NCI-H774 (cell line): ENCODE measurements at regions not wholly inside any gene's neighbourhood (a gene's known extent, or its start where the extent isn't known, plus 50 kb on each side); places are given as distances from the start of the nearest gene placed in this dataset.

ENCODE experiments used
- DNase-seq: peaks from one replicate; lab custom pipeline; 2025; lab: John Stamatoyannopoulos, UW

DNA sequence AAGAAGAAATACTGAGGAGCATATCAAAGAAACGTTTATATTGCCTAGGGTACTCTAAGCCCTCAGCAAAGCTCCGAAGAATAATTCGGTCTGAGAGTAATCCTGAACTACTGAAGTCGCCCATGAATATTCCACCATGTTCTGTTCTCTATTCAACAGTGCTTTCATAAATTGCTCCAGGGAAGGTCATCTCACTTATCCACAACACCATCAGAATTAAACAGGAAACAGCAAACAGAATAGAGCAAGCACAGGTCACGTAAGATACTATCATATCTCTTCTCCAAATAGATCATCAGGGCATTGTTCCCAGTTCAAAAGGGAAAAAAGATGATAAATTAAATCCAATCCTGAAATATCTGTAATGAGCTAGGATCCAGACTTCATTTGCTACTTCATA, 325.6 kb downstream of the DEPDC1B start:
- DNase-seq: no peak

DNA sequence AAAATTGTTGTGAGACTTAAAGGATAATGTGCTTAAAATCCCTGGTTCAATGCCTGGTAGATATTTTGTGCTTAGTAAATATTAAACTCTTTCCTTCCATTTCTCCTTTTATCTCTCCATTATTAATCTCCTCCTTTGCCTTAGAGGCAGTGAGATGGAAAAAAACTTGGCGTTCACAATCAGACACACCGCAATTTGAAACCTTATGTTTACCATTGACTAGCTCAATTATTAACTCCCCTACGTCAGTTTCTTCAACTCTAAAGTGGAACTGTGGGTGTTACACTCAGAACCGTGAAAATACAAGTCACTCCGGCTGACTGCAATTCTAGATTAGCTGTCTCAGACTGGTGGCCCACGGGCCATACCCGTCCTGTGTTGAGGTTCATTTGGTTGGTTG, 327.2 kb downstream of the DEPDC1B start:
- DNase-seq: no peak

DNA sequence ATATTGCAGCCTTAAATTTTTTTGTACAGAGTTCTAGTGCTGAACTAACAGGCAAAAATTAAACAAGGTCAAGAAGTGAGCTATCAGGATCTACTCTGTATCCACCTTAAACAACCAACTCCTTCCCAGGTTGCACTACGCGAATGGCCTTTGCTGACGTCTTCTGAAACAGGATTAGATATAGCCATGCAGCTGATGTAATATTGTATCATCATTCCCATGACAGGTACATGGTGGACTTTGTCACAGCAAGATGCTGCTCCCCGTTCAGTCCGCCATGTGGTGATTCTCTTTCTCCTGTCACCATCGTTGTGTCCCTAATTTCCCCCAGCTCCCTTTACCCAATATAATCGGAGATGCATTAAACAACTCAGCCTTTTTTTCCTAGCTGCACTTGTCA, 328.9 kb downstream of the DEPDC1B start:
- no peak for DNase-seq

DNA sequence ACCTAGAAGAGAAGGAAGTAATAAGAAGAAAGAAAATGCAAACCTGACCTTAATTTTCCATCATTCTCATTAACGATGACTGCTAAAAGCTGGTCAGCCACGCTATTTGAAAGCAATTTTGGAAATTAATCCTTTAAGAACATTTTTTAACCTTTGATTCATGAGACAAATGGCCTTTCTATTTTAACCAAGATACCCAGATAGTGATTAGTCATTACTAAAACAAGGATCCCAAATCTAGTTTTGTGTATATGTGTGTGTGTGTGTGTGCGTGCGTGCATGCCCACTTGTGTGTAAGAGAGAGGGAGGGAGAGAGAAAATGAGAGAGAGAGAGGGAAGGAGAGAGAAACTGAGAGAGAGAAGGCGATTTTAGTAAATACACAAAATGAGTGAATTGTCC, 329.5 kb downstream of the DEPDC1B start:
- DNase-seq: no peak

DNA sequence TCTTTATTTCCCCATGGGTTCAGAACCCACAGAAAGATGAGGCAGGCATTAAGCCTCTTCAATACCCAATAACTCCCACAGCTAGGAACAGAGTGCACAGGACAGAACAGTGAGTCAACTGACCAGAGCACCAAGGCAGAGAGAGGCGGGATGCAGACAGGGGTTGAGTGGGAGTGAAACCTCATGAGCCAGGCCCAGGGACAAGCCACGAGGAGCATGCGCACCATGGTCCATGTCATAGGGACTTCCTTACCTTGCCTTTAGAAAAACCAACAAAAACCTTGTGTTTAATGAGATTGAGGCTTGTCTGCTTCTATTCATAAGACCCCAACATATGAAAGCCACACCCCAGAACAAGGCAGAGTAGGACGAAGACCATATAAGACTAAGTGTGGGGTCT, 330.6 kb downstream of the DEPDC1B start:
- DNase-seq: no peak

DNA sequence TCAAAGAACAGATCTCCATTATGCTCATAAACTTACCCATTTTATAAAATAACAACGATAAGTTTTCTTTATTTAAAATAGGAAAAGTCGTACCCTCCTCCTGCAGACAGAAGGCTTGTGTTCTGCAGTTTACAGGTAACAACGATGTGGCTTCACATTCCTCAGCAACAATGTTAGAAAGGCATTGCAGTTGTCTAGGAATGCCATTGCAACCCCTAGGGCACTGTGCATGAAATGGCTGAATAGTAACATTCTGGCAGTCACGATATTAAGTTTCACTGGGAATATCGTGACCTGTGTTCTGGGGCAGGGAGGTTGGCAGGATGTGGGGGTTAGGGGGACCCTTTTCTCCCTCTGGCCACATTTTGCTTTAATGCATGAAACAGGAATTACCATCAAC, 331.9 kb downstream of the DEPDC1B start:
- DNase-seq: no peak

DNA sequence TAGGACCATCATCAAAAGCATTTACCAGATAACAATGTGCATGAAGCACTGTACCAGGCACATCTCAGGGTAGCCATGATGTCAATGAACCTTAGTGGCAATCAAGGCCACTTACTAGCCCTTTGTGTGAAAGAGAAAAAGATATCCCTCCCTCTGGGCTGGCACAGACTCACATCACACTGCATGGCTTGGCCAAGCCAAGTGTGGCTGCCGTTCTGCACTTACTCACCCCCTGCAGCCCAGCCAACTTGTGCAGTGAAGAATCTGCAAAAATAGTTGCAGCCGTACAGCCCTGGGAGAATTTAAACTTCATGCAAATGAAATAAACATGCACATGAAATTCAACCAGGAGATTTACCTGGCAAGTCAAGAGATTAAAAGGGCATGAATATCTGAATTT, 333.5 kb downstream of the DEPDC1B start:
- no peak for DNase-seq

DNA sequence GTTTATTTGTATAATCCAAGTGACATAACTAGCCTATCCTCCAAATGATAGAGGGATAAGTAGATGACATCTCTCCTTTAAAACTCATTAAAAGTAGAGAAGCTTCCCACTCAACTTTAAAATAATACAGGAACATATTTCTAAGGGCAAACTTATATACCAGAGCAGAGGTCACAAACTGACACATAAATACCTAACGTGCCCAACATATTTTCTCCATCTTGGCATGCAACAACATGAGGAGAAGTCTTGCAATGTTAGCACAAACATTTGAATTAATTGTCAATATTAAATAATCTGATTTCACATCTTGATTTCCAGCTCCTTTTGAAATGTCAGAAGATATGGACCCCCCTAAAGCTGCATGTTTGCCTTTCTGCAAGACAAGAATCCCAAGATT, 335.0 kb downstream of the DEPDC1B start:
- DNase-seq: no peak

DNA sequence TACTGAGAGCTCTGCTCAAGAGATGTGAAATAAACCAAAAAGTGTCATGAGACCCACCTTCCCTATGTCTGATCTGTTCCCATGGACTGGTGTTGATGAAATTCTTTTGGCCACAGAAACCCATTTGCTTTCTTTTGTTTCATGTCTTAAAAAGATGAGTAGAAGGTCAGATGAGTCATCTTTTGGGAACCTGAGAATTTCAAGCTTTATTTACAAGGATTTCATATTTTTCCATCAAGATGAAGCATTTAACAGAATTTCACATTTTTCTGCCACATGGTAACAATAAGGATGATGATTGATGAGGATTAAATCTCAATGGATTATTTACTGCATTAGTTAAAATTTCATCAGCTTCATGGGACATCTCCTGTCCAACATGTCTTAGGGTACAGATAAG, 337.8 kb downstream of the DEPDC1B start:
- no peak for DNase-seq

DNA sequence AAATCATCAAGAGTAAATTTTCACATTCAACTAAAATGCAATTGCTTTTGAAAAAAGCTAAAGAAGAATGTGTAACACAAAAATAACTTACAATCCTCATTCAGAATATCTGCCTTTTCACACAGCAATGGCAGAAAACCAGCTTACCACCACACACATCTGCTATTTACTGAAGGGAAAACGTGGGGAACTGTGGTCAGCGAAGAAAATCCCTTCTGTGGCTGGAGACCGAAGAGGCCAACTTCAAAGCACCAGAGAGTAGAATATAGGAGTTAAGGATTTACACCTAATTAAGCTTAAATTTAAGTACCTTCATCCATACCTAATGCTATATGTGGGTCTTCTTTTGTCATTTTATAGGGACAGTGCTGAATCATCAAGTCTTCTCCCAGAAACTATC, 339.6 kb downstream of the DEPDC1B start:
- no peak for DNase-seq

DNA sequence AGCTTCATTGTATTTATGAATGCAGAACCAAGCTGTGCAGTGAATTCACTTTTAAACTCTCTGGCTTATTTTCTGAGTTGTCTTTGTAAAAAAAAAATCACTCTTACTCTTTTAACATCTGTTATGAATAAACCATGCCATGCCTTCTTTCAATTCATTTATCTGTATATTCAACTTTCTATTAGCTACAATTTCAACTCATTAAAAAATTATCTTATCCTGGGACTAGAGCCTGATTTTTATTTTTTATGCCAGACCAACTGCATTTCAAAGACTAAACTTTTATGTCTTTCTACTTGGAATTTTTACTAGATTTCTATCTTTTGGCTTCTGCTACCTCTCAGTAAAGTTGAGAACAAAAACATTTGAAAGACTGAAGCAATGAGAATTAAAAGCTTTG, 342.7 kb downstream of the DEPDC1B start:
- no peak for DNase-seq

DNA sequence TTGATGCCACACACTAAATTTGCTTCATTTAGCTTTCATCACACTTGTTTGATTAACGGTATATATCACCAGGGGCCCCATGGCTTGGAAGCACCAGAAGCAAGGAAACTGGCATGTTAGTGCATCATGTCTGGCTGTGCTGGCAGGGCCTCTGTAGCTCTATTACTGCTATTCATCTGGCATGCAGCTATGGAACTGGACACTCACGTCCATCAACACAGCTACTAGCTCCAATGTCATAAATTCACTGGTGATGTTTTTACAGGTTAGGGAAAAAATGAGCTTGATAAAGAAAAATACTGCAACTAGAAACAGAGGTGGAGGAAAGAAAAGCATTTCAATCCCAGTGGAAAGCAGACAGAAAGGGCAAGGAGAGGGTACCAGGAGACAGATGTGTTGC, 343.2 kb downstream of the DEPDC1B start:
- DNase-seq: no peak

DNA sequence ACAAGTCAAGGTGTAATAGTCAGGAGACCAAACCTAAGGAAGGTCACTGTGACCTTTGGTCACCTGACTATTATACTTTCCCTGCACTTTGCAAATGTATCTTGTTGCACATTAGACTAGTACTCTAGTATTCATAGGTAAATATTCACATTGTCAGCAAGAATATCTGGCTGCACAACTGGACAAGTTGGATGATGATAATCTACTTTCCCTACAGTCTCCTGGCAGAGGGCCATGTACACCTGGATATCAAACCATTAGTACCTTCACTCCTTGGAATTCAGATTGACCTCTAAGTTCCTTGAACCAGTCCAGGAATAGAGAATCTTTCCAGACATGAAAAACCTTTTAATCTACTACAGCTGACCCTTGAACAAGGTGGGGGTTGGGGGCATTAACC, 344.8 kb downstream of the DEPDC1B start:
- DNase-seq: no peak

DNA sequence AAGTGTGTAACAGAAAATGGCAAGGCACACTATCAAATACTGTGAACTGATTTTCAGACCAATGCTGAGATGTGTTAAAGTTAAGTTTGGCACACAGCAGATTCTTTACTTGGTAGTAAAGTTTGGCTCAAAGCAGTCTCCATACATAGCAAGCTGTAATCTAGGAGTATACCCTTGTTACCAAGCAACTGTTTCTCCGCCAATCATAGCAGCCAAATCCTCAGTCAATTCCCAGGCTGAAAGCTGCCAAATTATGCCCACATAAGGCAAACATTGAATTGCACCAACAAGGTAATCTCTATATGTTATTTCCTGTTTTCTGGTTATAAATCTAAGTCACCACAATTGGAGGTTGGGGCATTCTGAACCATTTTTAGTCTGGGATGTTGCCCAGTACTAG, 345.7 kb downstream of the DEPDC1B start:
- no peak for DNase-seq

DNA sequence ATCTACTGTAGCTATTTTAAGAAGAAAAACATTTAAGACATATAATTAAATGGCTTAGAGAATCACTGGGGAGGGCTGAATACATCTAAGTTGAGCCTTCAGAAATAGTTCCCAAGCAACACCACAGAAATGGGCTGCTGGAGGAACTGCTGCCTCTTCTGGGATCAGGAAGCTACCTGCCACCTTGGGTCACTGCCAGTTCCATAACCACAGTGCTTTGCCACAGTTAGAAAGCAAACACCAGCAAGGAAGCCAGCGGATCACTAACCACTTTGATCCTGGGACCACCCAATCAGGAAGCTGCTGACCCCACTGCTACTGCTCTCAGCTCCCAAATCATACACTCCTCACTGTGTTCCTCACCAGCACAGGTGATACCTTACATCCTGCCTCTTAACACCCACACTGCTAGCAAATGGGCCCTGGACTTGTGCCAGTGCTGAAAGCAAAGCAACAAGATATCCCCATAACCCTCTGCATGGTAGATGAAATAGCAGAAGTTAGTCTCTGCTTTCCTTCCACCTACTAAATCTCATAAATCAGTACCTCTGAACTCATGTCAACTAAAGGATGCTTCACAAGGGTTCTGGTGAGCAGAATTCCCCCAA, 346.9 kb downstream of the DEPDC1B start:
- no peak for DNase-seq

DNA sequence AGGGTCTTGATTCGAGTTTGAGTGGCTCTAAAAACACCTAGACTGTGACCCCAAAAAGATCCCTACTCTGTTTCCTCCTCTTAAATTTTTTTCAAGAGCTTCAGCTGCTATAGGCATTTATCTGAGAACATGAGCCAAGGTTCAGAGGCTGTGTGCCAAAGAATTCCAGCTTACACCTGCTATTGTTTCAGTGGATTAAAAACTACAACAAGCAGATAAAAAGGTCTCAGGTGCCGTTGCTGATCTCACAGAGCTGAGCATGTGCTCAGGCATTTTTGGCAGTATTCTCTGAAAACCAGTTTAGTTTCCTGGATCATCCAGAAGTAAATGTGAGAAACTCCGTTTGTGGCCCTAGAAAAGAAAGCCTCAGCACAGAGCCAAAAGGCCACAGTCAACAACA, 349.2 kb downstream of the DEPDC1B start:
- no peak for DNase-seq

DNA sequence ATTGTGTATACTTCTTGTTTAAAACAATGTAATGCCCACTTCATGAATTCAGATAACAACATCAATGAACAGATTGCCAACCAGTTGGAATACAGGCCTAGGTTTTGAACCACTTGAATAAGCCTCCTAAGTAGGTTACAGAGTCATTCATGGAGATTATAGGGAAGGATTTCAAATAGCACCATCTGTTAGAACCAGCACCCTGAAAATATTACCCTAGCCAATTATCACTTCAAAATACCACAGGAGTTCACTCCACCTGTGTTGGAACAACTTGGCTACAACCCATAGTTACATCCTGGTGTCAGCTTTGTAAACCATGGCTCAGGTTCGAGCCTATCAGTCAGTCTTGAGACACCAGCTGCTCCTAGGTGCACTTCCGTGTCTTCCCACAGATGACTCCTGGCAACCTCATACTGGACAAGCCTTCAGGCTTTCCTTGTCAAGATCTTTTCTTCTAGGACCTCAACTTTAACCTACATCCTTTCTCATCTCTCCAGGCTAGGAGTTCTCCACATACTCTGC, 350.0 kb downstream of the DEPDC1B start:
- no peak for DNase-seq

DNA sequence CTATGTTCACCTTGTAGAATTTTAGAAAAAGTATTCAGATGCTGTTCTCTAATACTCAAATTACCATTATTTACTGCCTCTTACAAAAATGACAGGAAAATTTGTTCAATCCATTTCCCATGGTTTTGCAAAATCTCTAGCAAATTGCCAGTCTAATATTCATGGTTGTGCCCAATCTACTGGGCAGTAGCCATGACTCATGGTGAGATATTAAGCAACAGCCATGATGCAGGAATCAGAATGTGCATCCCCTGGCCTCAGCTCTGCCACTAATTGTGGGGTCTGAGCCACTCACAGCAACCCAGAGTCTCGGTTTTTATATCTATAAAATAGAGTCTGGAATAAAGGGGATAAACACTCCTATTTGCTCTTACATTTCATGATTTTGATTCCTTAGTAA, 353.6 kb downstream of the DEPDC1B start:
- DNase-seq: no peak

DNA sequence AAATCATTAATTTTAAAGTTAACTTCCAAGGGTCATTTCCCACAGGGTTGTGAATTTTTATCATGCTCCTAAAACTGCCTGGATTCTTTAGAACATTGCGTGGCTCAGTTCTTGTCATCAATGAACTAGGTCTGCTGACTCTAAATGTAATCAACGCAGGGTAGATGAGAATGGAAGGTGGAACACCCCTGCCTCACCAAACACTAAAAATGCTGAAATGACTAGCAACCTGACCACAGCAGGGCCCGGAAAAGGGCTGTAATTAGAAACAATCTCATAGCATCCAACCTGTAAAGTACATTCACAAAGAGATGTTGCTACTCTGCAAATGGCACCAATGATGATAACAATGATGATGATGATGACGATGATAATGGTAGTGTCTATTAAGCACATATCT, 356.9 kb downstream of the DEPDC1B start:
- DNase-seq: no peak

DNA sequence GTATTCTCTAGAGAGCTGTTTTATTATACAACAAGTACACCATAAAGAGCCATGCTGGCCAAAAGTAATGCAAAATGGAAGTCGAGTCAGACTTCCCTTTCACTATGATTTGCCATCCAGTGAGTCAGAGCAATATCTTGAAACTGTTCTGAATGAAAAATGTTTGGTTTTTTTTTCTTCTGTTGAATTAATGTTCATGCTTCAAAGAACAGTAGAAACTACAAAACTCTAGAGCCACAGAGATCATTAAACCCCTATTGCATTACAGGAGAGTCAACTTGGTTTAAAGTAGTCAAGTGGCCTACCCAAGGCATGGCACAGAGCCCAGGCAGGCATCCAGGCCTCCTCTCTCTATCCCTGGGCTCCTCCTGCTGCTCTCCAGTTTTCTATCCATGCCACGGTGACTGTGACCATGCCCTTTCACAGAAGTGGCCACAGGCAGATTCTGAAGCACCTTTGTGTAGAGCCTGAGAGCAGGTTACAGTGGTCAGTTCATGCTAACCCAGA, 358.9 kb downstream of the DEPDC1B start:
- DNase-seq: no peak

DNA sequence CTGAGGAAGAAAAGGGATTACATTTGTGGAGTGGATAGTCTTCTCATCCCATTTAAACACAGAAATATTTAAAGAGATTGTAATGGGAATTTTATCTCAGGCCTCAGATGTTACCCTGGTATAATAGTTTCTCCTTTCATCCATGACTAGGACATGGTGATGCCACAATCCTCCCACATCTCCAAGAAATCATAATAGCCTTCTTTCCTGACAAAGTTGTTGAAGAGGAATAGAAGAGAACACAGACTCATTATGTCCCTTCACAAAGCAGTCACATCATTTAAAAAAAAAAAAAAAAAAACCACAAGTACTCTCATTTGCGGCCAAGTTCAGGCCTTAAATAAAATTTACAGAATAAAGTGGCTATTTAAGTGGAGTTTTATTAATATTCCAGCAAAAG, 359.6 kb downstream of the DEPDC1B start:
- DNase-seq: no peak

DNA sequence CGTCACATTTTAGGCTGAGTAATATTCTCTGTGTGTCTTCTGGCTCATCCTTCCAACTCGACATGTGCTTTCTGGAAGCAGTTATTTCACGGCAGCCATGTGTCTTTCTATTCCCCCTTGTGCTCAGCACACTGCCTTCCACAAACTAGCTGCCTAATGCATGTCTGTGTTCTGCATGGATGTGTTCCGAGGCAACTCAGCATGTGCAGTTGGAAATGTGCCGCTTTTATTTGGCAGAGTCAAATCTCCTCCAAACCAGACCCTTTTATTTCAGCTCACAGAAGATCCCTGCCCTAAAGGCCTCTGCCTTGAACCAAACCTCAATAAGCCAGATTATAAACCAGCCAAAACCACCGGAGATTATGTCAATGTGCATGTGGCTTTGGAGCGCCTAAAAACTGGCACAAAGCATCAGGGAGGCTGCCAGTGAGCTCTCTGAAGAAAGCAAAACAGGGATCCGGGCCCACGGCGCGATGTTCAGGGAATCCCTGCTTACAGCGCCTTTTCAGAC, 360.2 kb downstream of the DEPDC1B start:
- DNase-seq: no peak

DNA sequence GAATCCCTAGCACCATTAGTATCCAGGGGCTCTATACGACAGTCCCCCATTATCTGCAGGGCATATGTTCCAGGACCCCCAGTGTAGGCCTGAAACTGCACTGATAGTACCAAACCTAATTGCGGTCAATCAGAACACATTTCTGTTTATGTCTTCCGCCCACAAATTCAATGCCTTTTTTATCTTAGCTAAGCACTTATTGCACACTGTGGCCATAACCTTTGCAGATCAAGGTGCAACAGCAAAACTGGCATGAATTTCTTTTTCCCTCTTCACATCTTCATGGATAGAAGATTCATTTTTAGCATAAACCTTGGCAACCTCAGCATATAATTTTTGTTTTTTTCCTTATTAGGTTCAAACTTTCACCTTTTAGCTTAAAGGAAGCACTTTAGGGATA, 361.1 kb downstream of the DEPDC1B start:
- DNase-seq: no peak

DNA sequence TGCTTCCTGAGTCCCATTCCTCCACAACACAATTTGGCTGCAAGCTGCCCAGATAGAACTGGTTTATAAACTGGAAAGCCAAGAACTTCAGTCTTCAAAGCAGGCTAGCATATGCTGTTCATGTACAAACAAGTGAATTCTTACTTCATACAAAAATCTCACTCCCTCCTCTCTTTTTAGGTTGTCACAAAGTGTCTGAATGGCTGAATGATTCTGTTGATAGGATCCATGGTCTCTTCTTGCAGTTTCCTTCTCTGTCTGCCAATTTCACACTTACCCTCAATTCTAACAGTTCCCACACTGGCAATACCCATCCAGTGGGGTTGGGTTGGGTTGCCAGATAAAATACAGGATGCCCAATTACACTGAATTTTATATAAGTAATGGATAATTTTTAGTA, 363.5 kb downstream of the DEPDC1B start:
- no peak for DNase-seq
